NCI-H1105 (cell line): ENCODE measurements at regions not wholly inside any gene's neighbourhood (a gene's known extent, or its start where the extent isn't known, plus 50 kb on each side); places are given as distances from the start of the nearest gene placed in this dataset.
A peak's percentile ranks its signal among the peaks of the same experiment; 100 is the strongest.

ENCODE experiments used
- DNase-seq: peaks from one replicate; lab custom pipeline; 2025; lab: John Stamatoyannopoulos, UW

- no peak for DNase-seq
Measured at GRCh38 chr6:3643921-3644738, 107.4 kb downstream of the PXDC1 start.

- no peak for DNase-seq
Measured at GRCh38 chr6:3640868-3641267, 110.6 kb downstream of the PXDC1 start.

- no peak for DNase-seq
Measured at GRCh38 chr6:3638662-3639061, 112.9 kb downstream of the PXDC1 start.

GRCh38 chr6:3636060-3636459 is 115.5 kb downstream of the PXDC1 start:
- no peak for DNase-seq

- DNase-seq, result no peak
Measured at GRCh38 chr6:3635482-3635881, 116.0 kb downstream of the PXDC1 start.

- no peak for DNase-seq
Measured at GRCh38 chr6:3634280-3634816, 117.2 kb downstream of the PXDC1 start.

GRCh38 chr6:3633711-3634110 is 117.8 kb downstream of the PXDC1 start:
- DNase-seq, result no peak

GRCh38 chr6:3631877-3632276 is 119.6 kb downstream of the PXDC1 start:
- no peak for DNase-seq

GRCh38 chr6:3631186-3631585 is 120.3 kb downstream of the PXDC1 start:
- no peak for DNase-seq

- DNase-seq, result no peak
Measured at GRCh38 chr6:3630258-3630835, 121.2 kb downstream of the PXDC1 start.

- DNase-seq, result peak; percentile 86
Measured at GRCh38 chr6:3627956-3628835, 123.3 kb downstream of the PXDC1 start.

- peak; percentile 69 for DNase-seq
Measured at GRCh38 chr6:3627501-3627900, 124.0 kb downstream of the PXDC1 start.

GRCh38 chr6:3625980-3626563 is 125.4 kb downstream of the PXDC1 start:
- DNase-seq, result no peak

GRCh38 chr6:3625149-3625979 is 126.1 kb downstream of the PXDC1 start:
- no peak for DNase-seq

- no peak for DNase-seq
Measured at GRCh38 chr6:3624250-3625136, 127.0 kb downstream of the PXDC1 start.

- DNase-seq, result no peak
Measured at GRCh38 chr6:3623451-3624249, 127.9 kb downstream of the PXDC1 start.

- no peak for DNase-seq
Measured at GRCh38 chr6:3621411-3621810, 130.1 kb downstream of the PXDC1 start.

GRCh38 chr6:3620937-3621336 is 130.6 kb downstream of the PXDC1 start:
- DNase-seq, result no peak

GRCh38 chr6:3620389-3620788 is 131.1 kb downstream of the PXDC1 start:
- DNase-seq, result no peak
